GM23338 (cell line): ENCODE measurements at regions not wholly inside any gene's neighbourhood (a gene's known extent, or its start where the extent isn't known, plus 50 kb on each side); places are given as distances from the start of the nearest gene placed in this dataset.

Experiments used
- ATAC-seq: fragments of 200-7000 bp; cut with Tn5 transposase; 3 replicates; pipeline ENCODE4 v1.9.1; 2020
- DNase-seq: peaks from one replicate; pipeline ENCODE4 v3.0.0-alpha.2; 2015; ENCODE audit warnings: low spot score
- H2AFZ ChIP-seq: fragments of 200-600 bp; sonication (generic); 2 replicates; pipeline ENCODE4 v1.8.0; 2016; ENCODE audit warnings: antibody characterized with exemption, mild to moderate bottlenecking, moderate library complexity
- H3F3A ChIP-seq: fragments of 200-600 bp; sonication (generic); replicated peaks from 2 replicates; pipeline ENCODE4 v1.8.0; 2017; ENCODE audit warnings: antibody characterized with exemption, mixed run types, low read depth
- H3K27ac ChIP-seq: fragments of 200-600 bp; sonication (generic); 2 replicates; pipeline ENCODE4 v1.6.1; 2016; ENCODE audit warnings: low read depth
- H3K27me3 ChIP-seq: fragments of 200-600 bp; sonication (generic); 2 replicates; pipeline ENCODE4 v1.8.0; 2016; ENCODE audit warnings: mild to moderate bottlenecking, mixed run types, moderate library complexity; ENCODE audit not compliant: insufficient read depth
- H3K36me3 ChIP-seq: fragments of 200-600 bp; sonication (generic); 2 replicates; pipeline ENCODE4 v1.8.0; 2016; ENCODE audit warnings: mild to moderate bottlenecking; ENCODE audit not compliant: insufficient read depth
- H3K4me1 ChIP-seq: fragments of 200-600 bp; sonication (generic); 2 replicates; pipeline ENCODE4 v1.8.0; 2016; ENCODE audit warnings: mild to moderate bottlenecking, moderate library complexity; ENCODE audit not compliant: insufficient read depth
- H3K4me2 ChIP-seq: fragments of 200-600 bp; sonication (generic); 2 replicates; pipeline ENCODE4 v1.7.1; 2017; ENCODE audit warnings: mixed run types
- H3K4me3 ChIP-seq: fragments of 200-600 bp; sonication (generic); 2 replicates; pipeline ENCODE4 v1.6.1; 2016; ENCODE audit warnings: mixed run types
- H3K79me2 ChIP-seq: fragments of 200-600 bp; sonication (generic); replicated peaks from 2 replicates; pipeline ENCODE4 v1.8.0; 2017; ENCODE audit warnings: mild to moderate bottlenecking; ENCODE audit not compliant: insufficient read depth
- H3K9me2 ChIP-seq: fragments of 200-600 bp; sonication (generic); 2 replicates; pipeline ENCODE4 v1.8.0; 2017; ENCODE audit not compliant: insufficient read depth
- H4K20me1 ChIP-seq: fragments of 200-600 bp; sonication (generic); replicated peaks from 2 replicates; pipeline ENCODE4 v1.8.0; 2017; ENCODE audit warnings: mild to moderate bottlenecking; ENCODE audit not compliant: insufficient read depth
- H3K27ac Mint-ChIP-seq: 2 replicates; pipeline ENCODE4 v1.8.0; 2020; ENCODE audit warnings: inconsistent platforms, mild to moderate bottlenecking, moderate library complexity, mixed read lengths
- H3K27me3 Mint-ChIP-seq: 3 replicates; pipeline ENCODE4 v1.8.0; 2022; ENCODE audit warnings: low read depth, mild to moderate bottlenecking, moderate library complexity, mixed read lengths, inconsistent platforms; ENCODE audit not compliant: insufficient read depth, poor library complexity
- H3K36me3 Mint-ChIP-seq: 3 replicates; pipeline ENCODE4 v1.8.0; 2021; ENCODE audit warnings: low read depth, mild to moderate bottlenecking, inconsistent platforms, moderate library complexity, mixed read lengths
- H3K4me1 Mint-ChIP-seq: 3 replicates; pipeline ENCODE4 v1.8.0; 2020; ENCODE audit warnings: mild to moderate bottlenecking, inconsistent platforms, mixed read lengths
- H3K4me3 Mint-ChIP-seq: 3 replicates; pipeline ENCODE4 v1.8.0; 2021; ENCODE audit warnings: moderate library complexity, mild to moderate bottlenecking, inconsistent platforms, mixed read lengths
- H3K9me3 Mint-ChIP-seq: 3 replicates; pipeline ENCODE4 v1.8.0; 2020; ENCODE audit warnings: moderate library complexity, mild to moderate bottlenecking, inconsistent platforms, mixed read lengths
- CREB1 ChIP-seq: fragments of 250-450 bp; sonication (Bioruptor Pico); IDR thresholded peaks from 2 replicates; pipeline ENCODE4 v1.5.0; 2020; ENCODE audit warnings: low read depth, mild to moderate bottlenecking, moderate library complexity
- CTCF ChIP-seq, 2 experiments: fragments of 200-600 bp in 1 of 2; sonication (generic) in 1 of 2; conservative IDR thresholded peaks; 2 replicates each; pipeline versions ENCODE4 v1.5.1 to v1.6.1; 2016 to 2017; ENCODE audit warnings: antibody characterized with exemption in 2 of 2, low read depth in 2 of 2, mild to moderate bottlenecking in 2 of 2, moderate library complexity in 1 of 2
- ETS1 ChIP-seq: IDR thresholded peaks from 2 replicates; pipeline ENCODE4 v1.6.1; 2016; ENCODE audit warnings: antibody characterized with exemption
- EZH2 ChIP-seq: fragments of 200-600 bp; sonication (generic); IDR thresholded peaks from one replicate; pipeline ENCODE4 v1.8.0; 2017; ENCODE audit warnings: antibody characterized with exemption, mild to moderate bottlenecking, low read depth; ENCODE audit not compliant: unreplicated experiment
- EZH2phosphoT487 ChIP-seq: fragments of 200-600 bp; sonication (generic); IDR thresholded peaks from one replicate; pipeline ENCODE4 v1.8.1; 2018; ENCODE audit warnings: antibody characterized with exemption; ENCODE audit not compliant: unreplicated experiment
- JUNB ChIP-seq: IDR thresholded peaks from one replicate; pipeline ENCODE4 v1.6.1; 2016; ENCODE audit warnings: antibody characterized with exemption; ENCODE audit not compliant: unreplicated experiment
- POLR2AphosphoS5 ChIP-seq: IDR thresholded peaks from 2 replicates; pipeline ENCODE4 v1.6.1; 2016; ENCODE audit warnings: antibody characterized with exemption, low read depth
- REST ChIP-seq: IDR thresholded peaks from one replicate; pipeline ENCODE4 v1.6.1; 2018; ENCODE audit warnings: antibody characterized with exemption; ENCODE audit not compliant: unreplicated experiment
- ZNF114 ChIP-seq: fragments of 250-450 bp; sonication (Bioruptor Pico); IDR thresholded peaks from 2 replicates; pipeline ENCODE4 v1.5.0; 2020; ENCODE audit warnings: mild to moderate bottlenecking, moderate library complexity
- ZNF331 ChIP-seq: fragments of 250-450 bp; sonication (Bioruptor Pico); IDR thresholded peaks from 2 replicates; pipeline ENCODE4 v1.5.0; 2020; ENCODE audit warnings: low read depth, mild to moderate bottlenecking, moderate library complexity
- TF ChIP-seq, protein P1 (sequence below): fragments of 250-450 bp; sonication (Bioruptor Pico); IDR thresholded peaks from 2 replicates; pipeline ENCODE4 v1.5.0; 2020; ENCODE audit warnings: mild to moderate bottlenecking, moderate library complexity

- Histone ChIP-seq H3K9me2 (no peaks in the 10 kb centered on the region), H3K27me3 (no peaks in the 10 kb centered on the region), H4K20me1 (no peaks in the 10 kb centered on the region), H2AFZ (no peak overlapping the region), H3K4me1 (peaks cover 19% of the 10 kb centered on the region), H3F3A (0 out of 2 replicates have a peak, but pooled peaks cover 4% of the 10 kb centered on the region), H3K27ac (no peak overlapping the region), H3K4me3 (no peak overlapping the region), H3K4me2 (peak overlapping the region; percentile 49; the same call in 1 of the 2 replicates), H3K36me3 (no peaks in the 10 kb centered on the region), H3K79me2 (no peaks in the 10 kb centered on the region)
- no peak for TF ChIP-seq ZNF114 (CRISPR knock-in tag)
- TF ChIP-seq REST = no peak
- TF ChIP-seq EZH2phosphoT487 = no peak
- TF ChIP-seq ZNF331 (CRISPR knock-in tag) = no peak
- no peak for TF ChIP-seq CREB1 (CRISPR knock-in tag)
- TF ChIP-seq EZH2 = no peak
- no peak for TF ChIP-seq POLR2AphosphoS5
- no peak for TF ChIP-seq JUNB
- TF ChIP-seq ETS1 = no peak
- TF ChIP-seq, protein P1, sequence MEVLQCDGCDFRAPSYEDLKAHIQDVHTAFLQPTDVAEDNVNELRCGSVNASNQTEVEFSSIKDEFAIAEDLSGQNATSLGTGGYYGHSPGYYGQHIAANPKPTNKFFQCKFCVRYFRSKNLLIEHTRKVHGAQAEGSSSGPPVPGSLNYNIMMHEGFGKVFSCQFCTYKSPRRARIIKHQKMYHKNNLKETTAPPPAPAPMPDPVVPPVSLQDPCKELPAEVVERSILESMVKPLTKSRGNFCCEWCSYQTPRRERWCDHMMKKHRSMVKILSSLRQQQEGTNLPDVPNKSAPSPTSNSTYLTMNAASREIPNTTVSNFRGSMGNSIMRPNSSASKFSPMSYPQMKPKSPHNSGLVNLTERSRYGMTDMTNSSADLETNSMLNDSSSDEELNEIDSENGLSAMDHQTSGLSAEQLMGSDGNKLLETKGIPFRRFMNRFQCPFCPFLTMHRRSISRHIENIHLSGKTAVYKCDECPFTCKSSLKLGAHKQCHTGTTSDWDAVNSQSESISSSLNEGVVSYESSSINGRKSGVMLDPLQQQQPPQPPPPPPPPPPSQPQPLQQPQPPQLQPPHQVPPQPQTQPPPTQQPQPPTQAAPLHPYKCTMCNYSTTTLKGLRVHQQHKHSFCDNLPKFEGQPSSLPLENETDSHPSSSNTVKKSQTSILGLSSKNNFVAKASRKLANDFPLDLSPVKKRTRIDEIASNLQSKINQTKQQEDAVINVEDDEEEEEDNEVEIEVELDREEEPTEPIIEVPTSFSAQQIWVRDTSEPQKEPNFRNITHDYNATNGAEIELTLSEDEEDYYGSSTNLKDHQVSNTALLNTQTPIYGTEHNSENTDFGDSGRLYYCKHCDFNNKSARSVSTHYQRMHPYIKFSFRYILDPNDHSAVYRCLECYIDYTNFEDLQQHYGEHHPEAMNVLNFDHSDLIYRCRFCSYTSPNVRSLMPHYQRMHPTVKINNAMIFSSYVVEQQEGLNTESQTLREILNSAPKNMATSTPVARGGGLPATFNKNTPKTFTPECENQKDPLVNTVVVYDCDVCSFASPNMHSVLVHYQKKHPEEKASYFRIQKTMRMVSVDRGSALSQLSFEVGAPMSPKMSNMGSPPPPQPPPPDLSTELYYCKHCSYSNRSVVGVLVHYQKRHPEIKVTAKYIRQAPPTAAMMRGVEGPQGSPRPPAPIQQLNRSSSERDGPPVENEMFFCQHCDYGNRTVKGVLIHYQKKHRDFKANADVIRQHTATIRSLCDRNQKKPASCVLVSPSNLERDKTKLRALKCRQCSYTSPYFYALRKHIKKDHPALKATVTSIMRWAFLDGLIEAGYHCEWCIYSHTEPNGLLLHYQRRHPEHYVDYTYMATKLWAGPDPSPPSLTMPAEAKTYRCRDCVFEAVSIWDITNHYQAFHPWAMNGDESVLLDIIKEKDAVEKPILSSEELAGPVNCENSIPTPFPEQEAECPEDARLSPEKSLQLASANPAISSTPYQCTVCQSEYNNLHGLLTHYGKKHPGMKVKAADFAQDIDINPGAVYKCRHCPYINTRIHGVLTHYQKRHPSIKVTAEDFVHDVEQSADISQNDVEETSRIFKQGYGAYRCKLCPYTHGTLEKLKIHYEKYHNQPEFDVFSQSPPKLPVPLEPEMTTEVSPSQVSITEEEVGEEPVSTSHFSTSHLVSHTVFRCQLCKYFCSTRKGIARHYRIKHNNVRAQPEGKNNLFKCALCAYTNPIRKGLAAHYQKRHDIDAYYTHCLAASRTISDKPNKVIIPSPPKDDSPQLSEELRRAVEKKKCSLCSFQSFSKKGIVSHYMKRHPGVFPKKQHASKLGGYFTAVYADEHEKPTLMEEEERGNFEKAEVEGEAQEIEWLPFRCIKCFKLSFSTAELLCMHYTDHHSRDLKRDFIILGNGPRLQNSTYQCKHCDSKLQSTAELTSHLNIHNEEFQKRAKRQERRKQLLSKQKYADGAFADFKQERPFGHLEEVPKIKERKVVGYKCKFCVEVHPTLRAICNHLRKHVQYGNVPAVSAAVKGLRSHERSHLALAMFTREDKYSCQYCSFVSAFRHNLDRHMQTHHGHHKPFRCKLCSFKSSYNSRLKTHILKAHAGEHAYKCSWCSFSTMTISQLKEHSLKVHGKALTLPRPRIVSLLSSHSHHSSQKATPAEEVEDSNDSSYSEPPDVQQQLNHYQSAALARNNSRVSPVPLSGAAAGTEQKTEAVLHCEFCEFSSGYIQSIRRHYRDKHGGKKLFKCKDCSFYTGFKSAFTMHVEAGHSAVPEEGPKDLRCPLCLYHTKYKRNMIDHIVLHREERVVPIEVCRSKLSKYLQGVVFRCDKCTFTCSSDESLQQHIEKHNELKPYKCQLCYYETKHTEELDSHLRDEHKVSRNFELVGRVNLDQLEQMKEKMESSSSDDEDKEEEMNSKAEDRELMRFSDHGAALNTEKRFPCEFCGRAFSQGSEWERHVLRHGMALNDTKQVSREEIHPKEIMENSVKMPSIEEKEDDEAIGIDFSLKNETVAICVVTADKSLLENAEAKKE = no peak
- TF ChIP-seq CTCF (conservative IDR thresholded peaks at IDR 0.05; ENCODE audit: low read depth in 2 of 2) = no peak
- no peak for DNase-seq
- ATAC-seq = no peak
- peaks cover 47% of the 10 kb centered on the region for H3K4me1 Mint-ChIP-seq
- H3K36me3 Mint-ChIP-seq = no peaks in the 10 kb centered on the region
- H3K4me3 Mint-ChIP-seq = no peak overlapping the region
- H3K27me3 Mint-ChIP-seq = peaks cover 35% of the 10 kb centered on the region
- H3K27ac Mint-ChIP-seq = no peak overlapping the region
- H3K9me3 Mint-ChIP-seq = no peaks in the 10 kb centered on the region
Observed at GRCh38 chr17:77801545-77802332, 156.8 kb upstream of the TNRC6C start.
